Activated CD4-positive, alpha-beta T cell treated with anti-CD3 and anti-CD28 coated beads, Interleukin-2, Interleukin-6, amounts not matched to agents 100 ng/mL and 50 ng/mL, durations not matched to agents 16 hours and 8 hours (primary cell): ENCODE measurements at regions not wholly inside any gene's neighbourhood (a gene's known extent, or its start where the extent isn't known, plus 50 kb on each side); places are given as distances from the start of the nearest gene placed in this dataset.
"Not testable (repeated sequence)": the region's sequence is repeated elsewhere in the genome, so short reads cannot be mapped to it uniquely, and the experiment has no call there.

Source experiments
- DNase-seq: peaks from one replicate; pipeline ENCODE4 v3.0.0-alpha.2; 2020

DNA sequence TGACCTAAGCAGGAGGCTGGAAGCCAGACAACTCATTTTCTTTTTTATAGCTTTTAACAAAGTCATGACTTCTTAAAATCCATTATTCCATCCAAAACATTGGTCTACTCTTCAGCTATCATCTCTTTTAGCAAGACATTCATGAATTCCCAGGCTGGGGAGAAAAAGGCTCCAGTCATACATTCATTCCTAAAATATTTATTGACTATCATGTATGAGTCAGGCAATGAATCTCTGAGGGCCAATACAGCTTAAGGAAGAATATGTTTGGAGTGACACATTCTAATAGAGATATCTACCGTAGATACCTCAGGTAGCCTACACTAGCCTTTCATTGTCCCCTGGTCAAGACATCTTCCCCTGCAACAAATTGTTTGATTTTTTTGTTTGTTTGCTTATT is 196.4 kb upstream of the NANOGP8 start:
- no peak for DNase-seq

DNA sequence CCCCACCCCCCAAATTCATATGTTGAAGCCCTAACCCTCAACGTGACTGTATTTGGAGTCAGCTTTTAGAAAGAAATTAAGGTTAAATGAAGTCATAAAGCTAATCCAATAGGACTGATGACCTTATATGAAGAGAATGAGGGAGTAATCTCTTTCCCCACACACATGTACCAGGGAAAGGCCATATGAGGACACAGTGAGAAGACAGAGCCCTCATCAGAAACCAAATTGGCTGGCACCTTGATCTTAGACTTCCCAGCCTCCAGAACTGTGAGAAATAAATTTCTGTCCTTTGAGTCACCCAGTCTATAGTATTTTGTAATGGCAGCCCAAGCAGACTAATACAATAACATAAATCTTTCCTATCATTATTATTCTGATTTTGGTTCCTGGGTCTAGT is 194.7 kb upstream of the NANOGP8 start:
- no peak for DNase-seq

DNA sequence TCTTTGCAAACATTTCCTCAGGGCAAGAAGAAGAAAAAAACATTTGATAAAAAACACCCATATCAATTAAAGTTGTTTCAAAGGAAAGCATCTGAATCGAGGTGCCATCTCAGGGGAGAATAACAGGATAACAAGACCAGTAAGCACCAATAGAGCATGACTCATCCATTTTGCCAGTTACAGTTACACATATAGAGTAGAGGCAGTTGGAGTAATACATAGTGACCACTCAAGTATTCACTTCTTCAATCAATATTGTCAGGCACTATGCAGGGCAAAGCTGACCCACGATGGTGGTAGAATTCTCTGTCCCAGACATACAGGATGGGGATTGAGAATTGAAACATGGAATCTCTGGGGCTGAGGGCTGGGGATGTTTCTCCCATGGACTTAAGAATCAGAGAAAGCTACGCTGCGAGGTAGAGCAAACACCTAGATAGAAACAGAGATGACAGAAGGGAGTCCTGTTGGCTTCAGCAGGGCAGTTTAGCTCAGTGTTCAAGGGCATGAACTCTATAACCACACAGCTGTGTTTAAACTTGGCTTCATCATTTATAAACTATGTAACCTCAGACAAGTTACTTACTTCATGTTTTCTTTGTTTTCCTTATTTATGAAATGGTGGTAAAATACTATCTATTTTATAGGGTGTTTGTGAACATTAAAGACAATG is 186.4 kb upstream of the NANOGP8 start:
- DNase-seq = no peak

DNA sequence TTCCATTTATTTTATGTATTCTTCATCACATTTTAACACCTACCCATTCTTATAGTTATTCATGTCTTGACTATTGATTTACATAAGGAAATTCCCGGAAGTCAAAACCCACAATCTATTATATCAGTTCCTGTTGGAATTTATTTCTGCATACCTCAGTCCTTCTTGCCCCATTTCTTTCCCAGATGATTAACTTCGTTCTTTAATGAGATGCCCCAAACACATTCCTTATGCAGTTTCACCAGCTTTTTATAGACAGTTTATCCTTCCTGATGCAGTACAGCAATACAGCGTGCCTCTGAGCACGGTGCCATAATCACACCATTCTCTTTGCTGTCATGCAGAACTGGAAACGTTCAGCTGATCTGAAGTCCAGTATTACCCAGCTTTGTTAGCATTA is 175.8 kb upstream of the NANOGP8 start:
- DNase-seq = no peak

DNA sequence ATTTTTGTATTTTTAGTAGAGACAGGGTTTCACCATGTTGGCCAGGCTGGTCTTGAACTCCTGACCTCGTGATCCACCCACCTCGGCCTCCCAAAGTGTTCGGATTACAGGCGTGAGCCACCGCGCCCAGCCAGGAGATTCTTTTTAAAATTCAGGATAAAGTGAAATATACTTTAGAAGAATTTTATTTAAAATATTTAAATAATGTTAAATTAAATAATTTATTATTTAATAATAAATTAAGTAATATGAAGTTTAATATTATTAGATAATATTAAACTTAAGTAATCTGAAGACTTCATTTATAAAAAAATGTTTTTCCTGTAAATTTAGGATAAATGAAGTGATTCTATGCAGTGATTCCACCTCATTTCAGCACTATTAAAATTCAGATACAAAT is 175.2 kb upstream of the NANOGP8 start:
- DNase-seq = not testable (repeated sequence)

DNA sequence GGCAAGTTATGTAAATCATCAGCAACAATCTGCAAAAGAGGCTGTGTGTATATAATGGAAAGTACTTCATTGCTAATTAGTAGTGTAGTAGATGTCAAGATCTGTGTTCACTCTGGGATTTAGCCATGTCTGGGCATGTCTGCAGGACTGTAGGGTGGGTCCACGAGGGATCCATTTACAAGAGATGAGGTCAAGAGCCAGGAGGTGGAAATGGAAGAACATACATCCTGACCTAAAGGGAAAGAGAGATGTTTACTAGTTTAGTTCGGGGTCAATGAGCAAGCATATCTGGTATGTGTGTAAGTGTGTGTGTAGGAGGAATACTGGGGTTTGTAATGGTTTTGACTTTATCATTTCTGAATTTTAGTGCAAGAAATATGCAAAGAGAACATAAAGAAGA is 171.5 kb upstream of the NANOGP8 start:
- no peak for DNase-seq

DNA sequence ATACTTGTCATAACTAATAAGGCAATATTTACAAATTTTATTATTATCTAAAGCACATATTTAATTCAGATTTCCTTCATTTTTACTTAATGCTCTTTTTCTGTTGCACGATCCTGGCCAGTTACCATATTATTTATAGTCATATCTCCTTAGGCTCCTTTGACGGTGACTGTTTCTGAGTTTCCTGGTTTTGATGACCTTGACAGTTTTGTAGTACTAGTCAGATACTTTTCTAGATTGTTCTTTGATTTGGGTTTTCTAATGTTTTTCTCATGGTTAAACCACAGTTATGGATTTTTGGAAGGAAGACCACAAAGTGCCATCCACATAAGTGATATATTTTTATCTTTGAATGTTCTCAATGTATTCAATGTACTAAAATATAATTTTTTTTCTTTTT is 171.0 kb upstream of the NANOGP8 start:
- no peak for DNase-seq

DNA sequence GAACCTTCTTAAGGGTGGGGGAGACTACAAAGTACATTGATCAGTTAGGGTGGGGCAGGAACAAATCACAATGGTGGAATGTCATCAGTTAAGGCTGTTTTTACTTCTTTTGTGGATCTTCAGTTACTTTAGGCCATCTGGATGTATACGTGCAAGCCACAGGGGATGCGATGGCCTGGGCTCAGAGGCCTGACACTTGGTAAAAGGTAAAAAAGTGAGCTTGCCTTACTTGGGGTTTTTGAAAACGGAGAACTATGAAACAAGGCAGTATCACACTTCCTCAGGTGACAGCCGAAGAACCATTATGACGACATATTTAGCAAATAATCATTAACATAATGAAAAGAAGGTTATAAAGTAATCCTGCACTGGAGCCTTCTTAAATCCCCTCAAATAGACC is 169.8 kb upstream of the NANOGP8 start:
- DNase-seq = not testable (repeated sequence)

DNA sequence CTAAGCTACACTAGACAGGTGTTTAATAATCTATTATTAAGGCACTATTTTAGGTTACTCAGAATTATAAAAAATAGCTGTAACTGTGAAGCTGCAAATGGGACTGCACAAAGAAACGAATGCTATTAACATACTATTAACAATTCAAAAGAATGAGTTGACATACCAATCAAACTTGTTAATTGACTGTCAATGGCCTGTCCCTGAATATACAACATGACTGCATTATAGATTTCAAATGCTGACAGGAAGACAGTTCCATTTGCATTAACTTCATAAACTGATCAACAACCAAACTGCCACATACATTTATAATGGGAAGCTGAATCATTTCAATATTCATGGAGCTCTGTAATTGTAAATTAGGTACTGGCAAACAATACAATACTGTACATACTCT is 169.0 kb upstream of the NANOGP8 start:
- no peak for DNase-seq

DNA sequence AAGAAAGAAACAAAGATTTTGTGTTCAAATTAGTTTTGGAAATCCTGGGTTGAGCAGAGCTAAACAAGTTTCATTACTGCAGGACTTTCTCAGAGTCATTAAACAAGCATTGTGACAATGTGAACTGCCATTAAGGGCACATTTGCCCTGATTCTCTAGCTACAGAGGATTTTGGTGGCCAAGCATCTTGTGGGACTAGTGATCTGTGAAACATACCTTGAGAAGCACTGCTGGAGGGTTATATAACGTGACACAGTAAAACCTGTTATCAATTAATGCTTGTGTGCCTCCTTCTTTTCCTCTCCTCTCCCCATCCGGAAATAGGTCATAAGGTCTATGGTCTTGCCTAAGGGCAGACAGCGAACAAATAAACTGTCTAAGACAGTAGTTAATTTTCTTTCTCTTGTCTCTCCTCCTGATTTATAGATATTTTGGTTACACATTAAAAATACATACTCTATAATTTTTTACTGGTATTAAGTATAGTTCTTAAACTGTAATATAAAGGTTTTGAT is 167.3 kb upstream of the NANOGP8 start:
- no peak for DNase-seq

DNA sequence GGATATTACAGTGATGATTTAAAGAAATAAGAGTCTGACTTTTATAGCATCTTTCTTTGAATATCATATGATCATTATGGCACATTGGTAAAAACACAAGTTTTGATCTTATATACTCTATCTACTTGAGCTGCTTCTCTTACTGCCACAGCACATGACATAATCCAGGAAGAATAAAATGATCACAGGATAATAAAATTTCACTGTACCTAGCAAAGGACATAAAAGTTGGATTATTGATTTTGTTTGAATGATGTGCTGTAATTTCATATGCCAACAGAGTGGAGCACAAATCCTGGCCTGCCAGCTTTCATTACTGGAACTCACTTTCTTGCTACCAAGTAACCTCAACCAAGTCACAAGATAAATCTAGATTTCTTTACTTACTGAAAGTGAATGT is 162.1 kb upstream of the NANOGP8 start:
- DNase-seq = no peak

DNA sequence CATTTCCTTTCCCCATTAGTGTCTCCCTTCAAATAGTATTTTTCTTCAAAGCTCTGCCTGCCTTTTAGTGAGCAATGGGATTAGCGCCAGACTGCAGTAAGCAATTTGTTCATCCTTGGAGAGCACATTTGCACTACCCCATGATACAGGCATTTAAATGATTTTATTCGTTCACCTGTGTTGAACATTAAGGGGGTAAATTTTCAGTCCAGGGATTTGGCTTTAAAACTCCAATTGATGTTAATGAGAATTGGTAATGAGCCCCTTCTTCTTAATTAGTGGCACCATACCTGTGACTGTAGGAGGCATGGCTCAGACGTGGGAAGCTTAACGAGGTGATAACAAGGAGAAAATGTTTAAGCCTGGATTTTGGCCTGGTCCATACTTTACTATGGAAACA is 161.4 kb upstream of the NANOGP8 start:
- no peak for DNase-seq

DNA sequence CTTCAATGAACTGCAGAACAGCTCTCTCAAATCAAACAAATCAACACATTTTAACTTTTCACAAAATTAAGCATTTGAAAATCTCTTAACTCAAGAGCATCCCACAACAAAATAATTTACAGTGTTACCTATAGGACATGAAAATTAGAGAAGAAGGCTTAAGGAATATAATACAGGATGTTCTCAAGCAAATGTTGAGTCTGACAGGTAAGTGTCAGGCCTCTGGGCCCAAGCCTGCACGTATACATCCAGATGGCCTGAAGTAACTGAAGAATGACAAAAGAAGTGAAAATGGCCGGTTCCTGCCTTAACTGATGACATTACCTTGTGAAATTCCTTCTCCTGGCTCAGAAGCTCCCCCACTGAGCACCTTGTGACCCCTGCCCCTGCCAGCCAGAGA is 160.6 kb upstream of the NANOGP8 start:
- not testable (repeated sequence) for DNase-seq

DNA sequence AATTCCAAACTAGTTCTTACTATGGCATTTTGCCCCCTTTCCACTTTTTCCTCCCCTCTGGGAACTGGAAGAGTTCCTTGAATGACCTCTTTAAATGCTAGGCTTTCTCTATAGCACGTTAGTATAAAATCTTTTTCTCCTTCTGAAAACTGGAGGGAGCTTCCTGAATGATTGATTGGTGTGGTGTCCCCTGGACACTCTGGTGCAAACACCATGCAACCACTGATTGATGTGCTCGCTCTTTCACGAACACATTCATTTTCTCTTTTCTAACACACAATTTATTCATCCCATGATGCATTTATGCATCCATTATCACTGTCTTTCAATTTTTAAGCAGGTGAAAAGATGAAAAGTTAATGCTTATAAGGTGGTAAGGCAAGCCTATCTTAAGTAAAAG is 159.1 kb upstream of the NANOGP8 start:
- no peak for DNase-seq

DNA sequence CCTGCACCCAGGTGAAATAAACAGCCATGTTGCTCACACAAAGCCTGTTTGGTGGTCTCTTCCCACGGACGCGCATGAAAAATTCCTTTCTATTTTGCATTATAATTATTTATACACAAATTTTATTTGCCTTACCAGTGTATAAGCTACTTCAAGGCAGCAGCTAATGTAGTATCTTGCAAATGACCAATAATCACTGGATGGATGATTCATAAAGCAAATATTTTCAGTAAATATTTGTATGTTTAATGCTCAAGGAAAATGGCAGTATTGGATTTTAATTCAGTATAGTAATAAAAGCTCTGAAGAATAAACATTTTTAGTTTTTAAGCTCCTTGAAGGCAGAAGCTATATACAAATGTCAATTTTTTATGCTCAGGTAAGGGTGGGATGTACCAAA is 158.7 kb upstream of the NANOGP8 start:
- DNase-seq = no peak

DNA sequence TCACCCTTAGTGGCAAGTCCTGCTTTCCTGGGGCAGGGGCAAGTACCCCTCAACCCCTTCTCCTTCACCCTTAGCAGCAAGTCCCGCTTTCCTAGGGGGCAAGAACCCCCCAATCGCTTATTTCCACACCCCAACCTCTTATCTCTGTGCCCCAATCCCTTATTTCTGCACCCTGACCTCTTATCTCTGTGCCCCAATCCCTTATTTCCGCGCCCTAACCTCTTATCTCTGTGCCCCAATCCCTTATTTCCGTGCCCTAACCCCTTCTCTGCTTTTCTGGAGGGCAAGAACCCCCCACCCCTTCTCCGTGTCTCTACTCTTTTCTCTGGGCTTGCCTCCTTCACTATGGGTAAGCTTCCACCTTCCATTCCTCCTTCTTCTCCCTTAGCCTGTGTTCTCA is 154.6 kb upstream of the NANOGP8 start:
- DNase-seq = not testable (repeated sequence)

DNA sequence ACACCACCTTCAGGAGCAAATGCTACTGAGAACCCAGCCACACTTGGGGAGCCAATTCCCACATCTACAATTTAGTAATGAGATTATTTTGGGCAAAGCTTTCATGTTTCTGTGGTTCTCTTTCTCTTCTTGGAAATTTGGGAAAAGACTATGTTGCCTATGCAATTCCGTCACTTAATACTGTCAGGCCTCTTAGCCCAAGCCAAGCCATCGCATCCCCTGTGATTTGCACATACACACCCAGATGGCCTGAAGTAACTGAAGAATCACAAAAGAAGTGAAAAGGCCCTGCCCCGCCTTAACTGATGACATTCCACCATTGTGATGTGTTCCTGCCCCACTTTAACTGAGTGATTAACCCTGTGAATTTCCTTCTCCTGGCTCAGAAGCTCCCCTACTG is 153.4 kb upstream of the NANOGP8 start:
- not testable (repeated sequence) for DNase-seq

DNA sequence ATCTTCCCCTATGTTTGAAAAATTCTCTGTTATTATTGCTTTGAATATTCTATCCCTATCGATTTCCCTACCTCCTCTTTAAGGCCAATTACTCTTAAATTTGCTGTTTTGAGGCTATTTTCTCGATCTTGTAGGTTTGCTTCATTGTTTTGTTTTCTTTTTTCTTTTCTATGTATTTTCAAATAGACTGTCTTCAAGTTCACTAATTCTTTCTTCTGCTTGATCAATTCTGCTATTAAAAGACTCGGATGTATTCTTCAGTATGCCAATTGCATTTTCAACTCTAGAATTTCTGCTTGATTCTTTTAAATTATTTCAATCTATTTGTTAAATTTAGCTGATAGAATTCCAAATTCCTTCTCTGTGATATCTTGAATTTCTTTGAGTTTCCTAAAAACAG is 144.0 kb upstream of the NANOGP8 start:
- no peak for DNase-seq

DNA sequence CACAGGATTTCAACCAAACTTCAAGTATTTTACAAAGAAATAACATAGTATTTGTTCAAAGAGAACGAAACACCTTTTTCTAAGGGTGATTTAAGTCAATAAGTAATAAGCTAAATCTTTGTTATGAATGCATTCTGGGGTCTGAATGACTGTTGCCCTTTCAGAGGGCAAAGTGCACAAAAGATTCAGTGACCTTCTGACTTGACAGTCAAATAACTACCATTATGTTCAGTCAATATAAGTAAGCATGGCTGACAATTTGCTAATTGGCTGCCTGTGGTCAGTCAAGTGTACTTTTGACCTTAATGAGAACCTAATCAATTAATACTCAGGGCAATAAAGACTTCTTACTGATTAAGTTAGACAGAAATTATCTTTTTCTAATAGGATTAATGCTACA is 133.1 kb upstream of the NANOGP8 start:
- no peak for DNase-seq

DNA sequence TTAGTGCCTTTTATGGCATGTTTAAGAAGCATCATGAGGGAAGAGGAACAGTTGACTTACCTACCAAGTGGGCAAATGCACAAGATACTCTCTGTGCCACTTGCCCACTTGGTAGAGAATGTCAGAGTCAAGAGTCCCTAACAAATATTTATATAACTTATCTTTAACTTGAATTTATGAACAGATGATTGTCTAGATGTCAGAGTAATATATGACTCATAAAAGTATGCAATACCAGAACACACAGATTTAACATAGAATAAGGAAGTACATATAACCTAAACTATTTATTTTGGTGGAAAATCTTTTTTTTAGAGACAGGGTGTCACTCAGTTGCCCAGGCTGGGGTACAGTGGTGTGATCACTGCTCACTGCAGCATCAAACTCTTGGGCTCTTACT is 130.0 kb upstream of the NANOGP8 start:
- DNase-seq = no peak

DNA sequence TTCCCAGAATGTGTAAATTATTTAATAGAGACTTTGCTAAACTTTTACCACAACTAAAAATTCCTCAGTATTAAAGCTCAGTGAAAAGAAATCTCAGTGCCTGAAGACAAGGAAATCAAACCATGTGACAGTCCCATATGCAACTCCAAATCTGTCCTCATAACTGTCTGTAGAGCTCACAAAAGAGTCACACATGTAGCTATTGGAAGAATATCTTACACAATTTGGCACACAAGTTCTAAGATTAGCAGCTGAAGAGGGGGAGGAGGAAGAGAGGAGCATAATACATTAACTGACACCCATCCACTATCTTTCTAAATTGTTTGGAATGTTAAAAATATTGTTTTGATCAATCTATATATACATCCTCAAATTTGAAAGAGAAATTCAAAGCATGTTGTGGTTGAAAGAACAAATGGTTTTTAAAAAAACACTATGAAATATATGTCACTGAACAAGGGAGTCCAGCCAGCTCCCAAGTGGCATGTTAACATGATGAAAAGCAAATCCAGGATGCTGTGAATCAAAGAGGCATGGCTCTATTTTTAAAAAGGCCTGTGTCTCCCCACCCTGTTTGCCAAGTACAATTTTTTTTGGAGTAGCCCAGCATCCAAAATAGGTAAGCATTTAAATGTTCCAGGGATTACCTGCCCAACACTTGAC is 126.3 kb upstream of the NANOGP8 start:
- DNase-seq = no peak

DNA sequence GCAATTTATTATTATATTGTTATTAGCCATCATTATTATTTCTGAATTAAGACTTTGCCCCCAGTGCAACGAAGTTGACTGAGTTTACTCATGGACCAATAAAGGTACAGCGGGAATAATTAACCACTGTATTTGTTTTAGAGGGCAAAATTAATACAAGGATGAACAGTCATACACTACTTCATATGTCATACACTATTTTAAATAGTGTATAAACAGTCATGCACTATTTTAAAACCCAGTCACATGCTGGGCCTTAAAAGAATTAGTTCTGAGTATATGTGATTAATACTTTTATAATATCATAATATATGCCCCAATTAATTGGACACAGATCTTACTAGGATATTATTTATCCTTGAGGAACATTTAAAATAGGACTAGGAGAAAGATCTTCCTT is 125.3 kb upstream of the NANOGP8 start:
- no peak for DNase-seq

DNA sequence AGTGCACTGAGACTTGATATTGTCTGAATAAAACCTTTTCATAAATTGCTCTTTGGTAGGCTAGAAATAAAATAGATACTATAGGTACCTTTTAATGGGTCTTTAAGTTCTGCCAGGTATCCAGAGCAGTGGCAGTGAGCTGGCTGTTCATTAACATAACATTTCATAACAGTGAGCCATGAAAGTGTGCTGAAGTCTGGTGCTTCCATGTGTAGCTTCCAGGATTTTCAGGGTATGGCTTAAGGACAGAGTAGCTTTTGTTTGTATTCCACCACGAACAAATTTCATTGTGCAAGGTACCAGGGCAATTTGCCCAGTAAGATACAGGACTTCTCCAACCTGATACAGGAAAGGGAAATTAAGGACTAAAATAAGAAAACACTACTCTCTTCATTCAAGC is 124.7 kb upstream of the NANOGP8 start:
- no peak for DNase-seq

DNA sequence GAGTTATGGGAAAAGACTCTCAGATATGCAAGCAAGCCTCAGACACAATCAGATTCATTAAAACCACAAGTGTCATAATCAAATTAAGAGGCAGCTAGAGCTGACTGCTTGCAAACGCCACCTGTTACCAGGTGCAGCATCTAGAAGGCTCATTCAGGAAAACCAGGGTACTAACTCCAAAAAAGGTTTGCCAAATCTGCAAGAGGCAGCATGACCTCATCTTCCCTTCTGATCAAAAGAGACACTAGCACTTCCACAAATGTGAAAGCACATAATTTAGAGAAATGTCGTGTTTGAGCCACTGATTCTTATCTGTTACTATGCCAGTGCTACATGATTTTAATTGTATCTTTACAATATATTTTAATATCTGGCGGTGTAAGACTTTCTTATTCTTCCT is 123.3 kb upstream of the NANOGP8 start:
- DNase-seq = no peak
